Esophagus muscularis mucosa (tissue), 4 donors: ENCODE measurements at regions not wholly inside any gene's neighbourhood (a gene's known extent, or its start where the extent isn't known, plus 50 kb on each side); places are given as distances from the start of the nearest gene placed in this dataset.

Experiments used
- DNase-seq: peaks from one replicate; pipeline ENCODE4 v3.0.0-alpha.2; 2017; ENCODE audit errors: extremely low spot score
- H3K27ac ChIP-seq, 4 donors: fragments of 200-600 bp; sonication (generic); replicated peaks in 1 of 4; 1 replicate in 3 of 4; 2 replicates in 1 of 4; pipeline ENCODE4 v1.5.1; 2016 to 2019; ENCODE audit warnings: mild to moderate bottlenecking in 1 of 4
- H3K27me3 ChIP-seq, 4 donors: fragments of 200-600 bp; sonication (generic); one replicate each; pipeline versions ENCODE4 v1.5.1 to v1.6.0; 2016 to 2019
- H3K36me3 ChIP-seq, 4 donors: fragments of 200-600 bp; sonication (generic); one replicate each; pipeline ENCODE4 v1.5.1; 2016 to 2019
- H3K4me1 ChIP-seq, 4 donors: fragments of 200-600 bp; sonication (generic); one replicate each; pipeline ENCODE4 v1.5.1; 2016 to 2019
- H3K4me3 ChIP-seq, 4 donors: fragments of 200-600 bp; sonication (generic); 1 replicate in 2 of 4; 2 replicates in 2 of 4; pipeline ENCODE4 v1.5.1; 2016 to 2019; ENCODE audit warnings: mild to moderate bottlenecking in 4 of 4, moderate library complexity in 1 of 4
- H3K9me3 ChIP-seq, 4 donors: fragments of 200-600 bp; sonication (generic); 1 replicate in 3 of 4; 2 replicates in 1 of 4; pipeline ENCODE4 v1.5.1; 2016 to 2019
- EP300 ChIP-seq: sonication (generic); formaldehyde crosslinking; IDR thresholded peaks from one replicate; pipeline ENCODE4 v1.6.1; 2017; ENCODE audit warnings: antibody characterized with exemption
- POLR2A ChIP-seq: fragments of 450-650 bp; IDR thresholded peaks from one replicate; pipeline ENCODE4 v1.6.1; 2017; ENCODE audit warnings: antibody characterized with exemption, moderate library complexity, mild to moderate bottlenecking, low read depth
- POLR2AphosphoS5 ChIP-seq, 2 donors: sonication (generic); formaldehyde crosslinking; IDR thresholded peaks; one replicate each; pipeline ENCODE4 v1.6.1; 2017; ENCODE audit warnings: antibody characterized with exemption in 2 of 2
- WGBS: methylation state at CpG from one replicate; pipeline ENCODE4 v1.1.5; 2018; 5-methylcytosine and 5-hydroxymethylcytosine counted together
- intact Hi-C: fragments of 100-400 bp; cut with DNase I; formaldehyde crosslinking; loops from one replicate; pipeline ENCODE4 v1.15.1; 2023
- small RNA-seq, 3 donors: library from RNA; depleted of rRNA; stranded (forward); fragments of <200 nt; gene quantifications; one replicate each; pipeline ENCODE3, GENCODE V24; 2016
- TF ChIP-seq, protein P1 (sequence below), 3 experiments: fragments of 200-600 bp in 2 of 3; fragments of 450-650 bp in 1 of 3; sonication (generic) in 2 of 3; IDR thresholded peaks; one replicate each; pipeline ENCODE4 v1.5.1; 2017 to 2019; ENCODE audit warnings: antibody characterized with exemption in 3 of 3, mild to moderate bottlenecking in 2 of 3, moderate library complexity in 1 of 3

DNA sequence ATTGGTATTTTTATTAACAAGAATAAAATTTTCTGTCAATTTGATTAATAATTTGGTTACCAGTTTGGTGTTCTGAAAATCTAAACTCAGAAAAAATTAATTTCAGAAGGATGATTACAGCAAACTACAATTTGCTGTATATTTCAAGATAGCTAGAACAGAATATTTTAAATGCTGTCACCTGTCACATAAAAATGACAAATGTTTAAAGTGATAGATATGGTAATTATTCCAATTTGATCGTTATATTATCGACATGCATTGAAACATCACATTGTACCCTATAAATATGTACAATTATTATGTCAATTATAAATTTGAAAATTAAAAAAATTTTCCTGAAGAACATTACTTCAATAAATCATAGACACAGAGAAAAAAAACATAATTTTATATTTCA, 56.9 kb upstream of the SLITRK5 start:
- no peaks in the 10 kb centered on the region for H3K27me3 ChIP-seq
- TF ChIP-seq EP300 (no peak), POLR2AphosphoS5 (IDR thresholded peaks at IDR 0.05) (no peak), POLR2A (no peak)
- TF ChIP-seq, protein P1, sequence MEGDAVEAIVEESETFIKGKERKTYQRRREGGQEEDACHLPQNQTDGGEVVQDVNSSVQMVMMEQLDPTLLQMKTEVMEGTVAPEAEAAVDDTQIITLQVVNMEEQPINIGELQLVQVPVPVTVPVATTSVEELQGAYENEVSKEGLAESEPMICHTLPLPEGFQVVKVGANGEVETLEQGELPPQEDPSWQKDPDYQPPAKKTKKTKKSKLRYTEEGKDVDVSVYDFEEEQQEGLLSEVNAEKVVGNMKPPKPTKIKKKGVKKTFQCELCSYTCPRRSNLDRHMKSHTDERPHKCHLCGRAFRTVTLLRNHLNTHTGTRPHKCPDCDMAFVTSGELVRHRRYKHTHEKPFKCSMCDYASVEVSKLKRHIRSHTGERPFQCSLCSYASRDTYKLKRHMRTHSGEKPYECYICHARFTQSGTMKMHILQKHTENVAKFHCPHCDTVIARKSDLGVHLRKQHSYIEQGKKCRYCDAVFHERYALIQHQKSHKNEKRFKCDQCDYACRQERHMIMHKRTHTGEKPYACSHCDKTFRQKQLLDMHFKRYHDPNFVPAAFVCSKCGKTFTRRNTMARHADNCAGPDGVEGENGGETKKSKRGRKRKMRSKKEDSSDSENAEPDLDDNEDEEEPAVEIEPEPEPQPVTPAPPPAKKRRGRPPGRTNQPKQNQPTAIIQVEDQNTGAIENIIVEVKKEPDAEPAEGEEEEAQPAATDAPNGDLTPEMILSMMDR (IDR thresholded peaks at IDR 0.05): no peak
- H3K4me3 ChIP-seq: no peak overlapping the region
- DNase-seq: no peak
- intact Hi-C loops: no loop called here
- WGBS: 95% methylated on average over 2 of the region's 2 CpGs
- no peaks in the 10 kb centered on the region for H3K36me3 ChIP-seq
- no peak overlapping the region for H3K27ac ChIP-seq
- H3K9me3 ChIP-seq: no peaks in the 10 kb centered on the region
- no peaks in the 10 kb centered on the region for H3K4me1 ChIP-seq

Small RNAs in the stretch of these regions (small RNA-seq; reads per million reads assigned to genes)
- 0 reads per million in 3 donors for gene UBBP5
